ENCODE measurements at regions not wholly inside any gene's neighbourhood (a gene's known extent, or its start where the extent isn't known, plus 50 kb on each side); places are given as distances from the start of the nearest gene placed in this dataset.
"Not testable (repeated sequence)": the region's sequence is repeated elsewhere in the genome, so short reads cannot be mapped to it uniquely, and the experiment has no call there.

- DNase-seq = no peak
These were observed 500.7 kb upstream of the ATP11B start for GRCh38 chr3:182292591-182292990.

GRCh38 chr3:182294256-182294655, 499.0 kb upstream of the ATP11B start:
- DNase-seq = no peak

GRCh38 chr3:182294696-182295095, 498.6 kb upstream of the ATP11B start:
- DNase-seq = no peak

- DNase-seq = no peak
These were observed 493.0 kb upstream of the ATP11B start for GRCh38 chr3:182300266-182300665.

- no peak for DNase-seq
These were observed 490.1 kb upstream of the ATP11B start for GRCh38 chr3:182303169-182303568.

GRCh38 chr3:182305881-182306665, 487.2 kb upstream of the ATP11B start:
- no peak for DNase-seq

GRCh38 chr3:182308328-182308727, 485.0 kb upstream of the ATP11B start:
- no peak for DNase-seq

GRCh38 chr3:182309120-182309519, 484.2 kb upstream of the ATP11B start:
- no peak for DNase-seq

GRCh38 chr3:182315313-182315712, 478.0 kb upstream of the ATP11B start:
- DNase-seq = no peak

GRCh38 chr3:182323126-182323700, 470.1 kb upstream of the ATP11B start:
- DNase-seq = no peak

GRCh38 chr3:182323898-182324297, 469.4 kb upstream of the ATP11B start:
- no peak for DNase-seq

- no peak for DNase-seq
These were observed 467.9 kb upstream of the ATP11B start for GRCh38 chr3:182325213-182325950.

GRCh38 chr3:182327196-182327681, 466.1 kb upstream of the ATP11B start:
- DNase-seq = no peak

GRCh38 chr3:182330646-182331045, 462.7 kb upstream of the ATP11B start:
- DNase-seq = no peak

- no peak for DNase-seq
These were observed 462.0 kb upstream of the ATP11B start for GRCh38 chr3:182331341-182331740.

GRCh38 chr3:182342252-182342651, 451.1 kb upstream of the ATP11B start:
- DNase-seq = no peak

- not testable (repeated sequence) for DNase-seq
These were observed 449.3 kb upstream of the ATP11B start for GRCh38 chr3:182344026-182344425.

- no peak for DNase-seq
These were observed 444.3 kb upstream of the ATP11B start for GRCh38 chr3:182349051-182349450.

GRCh38 chr3:182349951-182350517, 443.3 kb upstream of the ATP11B start:
- DNase-seq = no peak

GRCh38 chr3:182357928-182358327, 435.4 kb upstream of the ATP11B start:
- no peak for DNase-seq

GRCh38 chr3:182364323-182364722, 429.0 kb upstream of the ATP11B start:
- DNase-seq = no peak

- DNase-seq = no peak
These were observed 428.3 kb upstream of the ATP11B start for GRCh38 chr3:182364723-182365650.
